ENCODE measurements at regions not wholly inside any gene's neighbourhood (a gene's known extent, or its start where the extent isn't known, plus 50 kb on each side); places are given as distances from the start of the nearest gene placed in this dataset.

GRCh38 chr10:62721687-62722086, 82.8 kb upstream of the ADO start:
- no peak for DNase-seq

- no peak for DNase-seq
These were observed 81.1 kb upstream of the ADO start for GRCh38 chr10:62723375-62723774.

- DNase-seq: peak; percentile 10
These were observed 80.1 kb upstream of the ADO start for GRCh38 chr10:62724465-62724864.

GRCh38 chr10:62726142-62726541, 78.4 kb upstream of the ADO start:
- DNase-seq: no peak

- no peak for DNase-seq
These were observed 77.9 kb upstream of the ADO start for GRCh38 chr10:62726638-62727037.

- DNase-seq: no peak
These were observed 76.6 kb upstream of the ADO start for GRCh38 chr10:62727934-62728333.

GRCh38 chr10:62728479-62728878, 76.0 kb upstream of the ADO start:
- no peak for DNase-seq

- DNase-seq: no peak
These were observed 71.5 kb upstream of the ADO start for GRCh38 chr10:62732841-62733653.

GRCh38 chr10:62733654-62734293, 70.7 kb upstream of the ADO start:
- no peak for DNase-seq

- DNase-seq: peak; percentile 1
These were observed 69.6 kb upstream of the ADO start for GRCh38 chr10:62734781-62735463.

GRCh38 chr10:62735464-62736167, 68.9 kb upstream of the ADO start:
- DNase-seq: no peak

- DNase-seq: no peak
These were observed 68.4 kb upstream of the ADO start for GRCh38 chr10:62736168-62736546.

- DNase-seq: no peak
These were observed 65.6 kb upstream of the ADO start for GRCh38 chr10:62738916-62739315.

GRCh38 chr10:62740885-62741745, 63.4 kb upstream of the ADO start:
- no peak for DNase-seq

- DNase-seq: no peak
These were observed 62.5 kb upstream of the ADO start for GRCh38 chr10:62741996-62742395.

- no peak for DNase-seq
These were observed 61.9 kb upstream of the ADO start for GRCh38 chr10:62742536-62743061.

- DNase-seq: no peak
These were observed 60.4 kb upstream of the ADO start for GRCh38 chr10:62744136-62744535.

GRCh38 chr10:62745581-62745980, 58.9 kb upstream of the ADO start:
- no peak for DNase-seq

- DNase-seq: peak; percentile 0
These were observed 57.4 kb upstream of the ADO start for GRCh38 chr10:62746951-62747729.

- DNase-seq: no peak
These were observed 56.1 kb upstream of the ADO start for GRCh38 chr10:62748386-62748785.

- no peak for DNase-seq
These were observed 55.3 kb upstream of the ADO start for GRCh38 chr10:62749093-62749683.
